EL (cell line): ENCODE measurements at regions not wholly inside any gene's neighbourhood (a gene's known extent, or its start where the extent isn't known, plus 50 kb on each side); places are given as distances from the start of the nearest gene placed in this dataset.

Experiments used
- DNase-seq: peaks from one replicate; pipeline ENCODE4 v3.0.0-alpha.2; 2016

DNA sequence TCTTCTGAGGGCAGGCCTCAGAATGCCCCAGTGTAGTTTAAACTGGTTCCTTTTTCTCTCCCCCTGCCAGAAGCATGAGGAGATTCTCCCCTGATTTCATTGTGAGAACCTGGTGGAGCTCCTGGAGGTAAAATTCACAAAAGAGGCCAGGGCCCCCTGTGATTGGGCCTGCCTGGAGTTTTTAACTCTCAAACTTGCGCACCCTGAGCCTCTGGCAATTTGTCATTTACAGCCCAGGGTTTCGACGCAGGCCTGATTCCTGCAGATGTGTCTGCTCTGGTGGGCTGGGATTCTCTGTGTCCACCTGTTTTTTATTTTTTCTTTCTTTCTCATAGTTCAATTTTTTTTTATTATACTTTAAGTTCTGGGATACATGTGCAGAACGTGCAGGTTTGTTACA lies 157.9 kb downstream of the ASB1 start:
- DNase-seq: no peak

DNA sequence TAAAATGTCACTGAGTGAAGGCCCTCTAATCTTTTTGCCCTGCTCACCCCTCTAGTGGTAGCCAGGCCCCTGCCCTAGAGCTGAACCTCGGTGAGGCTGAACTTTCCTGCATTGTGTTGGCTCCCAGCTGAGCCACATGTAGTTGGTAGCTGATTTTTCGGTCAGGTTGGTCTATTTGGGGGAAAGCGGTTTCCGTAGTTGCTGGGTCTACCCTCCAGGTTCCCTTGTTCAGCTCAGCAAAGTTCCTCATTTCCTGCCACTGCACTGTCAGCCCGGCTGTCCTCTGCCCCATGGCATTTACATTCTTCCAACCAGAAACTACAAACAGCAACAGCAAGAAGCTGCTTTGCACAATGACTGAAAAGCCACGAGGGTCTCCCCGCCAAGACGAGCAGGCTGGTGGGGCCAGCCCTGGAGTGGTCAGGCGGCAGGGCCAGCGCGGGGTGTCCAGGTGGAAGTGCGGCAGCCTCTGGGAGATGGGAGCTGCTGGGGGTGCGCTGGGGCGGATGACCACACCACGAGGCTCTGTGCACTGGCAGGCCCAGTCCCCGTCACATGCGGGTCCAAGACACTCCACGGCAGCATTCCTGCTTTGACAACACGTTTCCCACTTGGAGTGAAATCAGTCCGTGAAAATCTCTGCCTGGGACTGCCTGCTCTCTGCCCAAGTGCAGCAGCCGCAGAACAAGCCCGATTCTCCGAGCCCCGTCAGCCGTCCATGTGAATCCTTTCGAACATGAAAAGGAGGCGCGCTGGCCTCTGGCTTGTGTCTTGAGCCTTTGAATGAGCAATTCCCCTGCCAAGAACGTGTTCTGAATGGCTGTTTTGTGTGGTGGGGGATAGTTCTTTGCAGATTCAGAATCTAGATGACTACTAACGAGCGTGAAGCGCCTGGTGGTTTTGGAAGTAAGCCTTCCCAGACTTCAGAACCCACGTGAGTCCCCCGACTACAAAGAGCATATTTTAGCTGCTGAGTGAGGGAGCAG lies 159.4 kb downstream of the ASB1 start:
- no peak for DNase-seq

DNA sequence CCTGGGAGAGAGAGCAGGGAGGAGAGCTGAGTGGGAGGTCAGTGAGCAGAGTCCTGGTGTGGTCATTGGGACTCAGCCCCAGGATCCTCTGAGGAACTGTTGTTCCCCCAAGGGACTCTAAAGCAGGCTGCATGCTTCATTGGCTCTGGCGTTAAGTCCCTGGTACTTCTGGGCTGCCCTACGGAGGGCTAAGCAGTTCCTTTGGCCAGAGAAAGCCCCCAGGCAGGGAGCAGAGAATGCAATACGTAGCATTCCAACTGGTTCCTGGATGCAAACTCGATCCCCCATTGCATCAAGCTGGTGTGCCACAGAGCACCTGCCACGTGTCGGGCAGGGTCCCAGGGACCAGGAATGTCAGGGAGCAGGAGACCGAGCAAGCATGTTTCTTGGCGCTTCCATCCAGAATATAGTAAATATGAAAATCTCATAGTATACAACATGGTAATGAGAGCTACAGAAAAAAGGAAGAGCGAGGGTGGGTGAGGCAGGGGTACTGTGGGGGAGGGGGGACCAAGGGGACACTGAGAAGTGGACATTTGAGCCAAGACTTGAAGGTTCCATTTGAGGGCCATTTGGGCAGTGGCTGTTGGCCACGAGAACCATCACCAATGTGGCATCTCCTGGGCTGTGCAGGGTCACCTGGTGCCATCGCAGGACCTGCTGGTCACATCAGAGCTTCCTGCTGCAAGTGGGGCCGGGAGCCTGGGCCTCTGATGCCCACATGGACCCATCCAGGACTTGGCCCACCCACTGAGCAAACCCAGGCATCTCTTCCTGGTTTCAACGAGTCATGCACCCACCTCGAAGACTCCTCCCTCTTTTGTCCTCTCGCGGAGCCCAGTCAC lies 160.4 kb downstream of the ASB1 start:
- DNase-seq: no peak

DNA sequence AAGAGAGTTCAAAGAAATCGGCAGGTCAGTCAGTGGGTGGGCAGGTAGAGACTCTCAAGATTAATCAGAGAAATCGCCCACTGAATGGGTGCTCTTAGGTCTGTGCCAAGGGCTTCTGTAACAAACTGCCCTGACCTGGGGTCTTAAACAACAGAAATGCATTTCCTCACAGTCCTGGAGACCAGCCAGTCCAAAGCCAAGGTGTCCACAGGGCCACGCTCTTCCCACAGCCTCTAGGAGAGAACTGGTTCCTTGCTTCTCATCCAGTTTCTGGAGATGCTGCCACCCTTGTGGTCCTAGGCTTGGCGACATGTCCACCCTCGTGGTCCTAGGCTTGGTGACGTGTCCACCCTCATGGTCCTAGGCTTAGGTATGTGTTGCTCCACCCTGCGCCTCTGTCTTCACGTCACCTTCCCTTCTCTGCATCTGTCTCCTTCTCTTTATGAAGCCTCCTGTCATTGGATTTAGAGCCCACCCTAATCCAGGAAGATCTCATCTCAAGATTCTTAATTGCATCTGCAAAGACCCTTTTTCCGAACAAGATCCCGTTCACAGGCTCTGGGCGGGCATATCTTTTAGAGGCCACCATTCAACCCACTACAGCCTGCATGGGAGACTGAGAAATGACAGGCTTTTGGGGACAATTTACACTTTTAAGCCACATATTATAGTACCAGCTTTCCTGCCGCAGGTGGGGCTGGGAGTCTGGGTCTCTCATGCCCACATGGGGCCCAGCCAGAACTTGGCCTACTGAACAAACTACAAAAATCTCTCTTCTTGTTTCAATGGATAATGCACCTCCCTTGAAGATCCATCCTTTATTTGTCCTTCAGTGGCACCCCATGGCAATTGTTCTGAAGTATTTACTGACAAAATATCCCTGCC lies 161.3 kb downstream of the ASB1 start:
- no peak for DNase-seq

DNA sequence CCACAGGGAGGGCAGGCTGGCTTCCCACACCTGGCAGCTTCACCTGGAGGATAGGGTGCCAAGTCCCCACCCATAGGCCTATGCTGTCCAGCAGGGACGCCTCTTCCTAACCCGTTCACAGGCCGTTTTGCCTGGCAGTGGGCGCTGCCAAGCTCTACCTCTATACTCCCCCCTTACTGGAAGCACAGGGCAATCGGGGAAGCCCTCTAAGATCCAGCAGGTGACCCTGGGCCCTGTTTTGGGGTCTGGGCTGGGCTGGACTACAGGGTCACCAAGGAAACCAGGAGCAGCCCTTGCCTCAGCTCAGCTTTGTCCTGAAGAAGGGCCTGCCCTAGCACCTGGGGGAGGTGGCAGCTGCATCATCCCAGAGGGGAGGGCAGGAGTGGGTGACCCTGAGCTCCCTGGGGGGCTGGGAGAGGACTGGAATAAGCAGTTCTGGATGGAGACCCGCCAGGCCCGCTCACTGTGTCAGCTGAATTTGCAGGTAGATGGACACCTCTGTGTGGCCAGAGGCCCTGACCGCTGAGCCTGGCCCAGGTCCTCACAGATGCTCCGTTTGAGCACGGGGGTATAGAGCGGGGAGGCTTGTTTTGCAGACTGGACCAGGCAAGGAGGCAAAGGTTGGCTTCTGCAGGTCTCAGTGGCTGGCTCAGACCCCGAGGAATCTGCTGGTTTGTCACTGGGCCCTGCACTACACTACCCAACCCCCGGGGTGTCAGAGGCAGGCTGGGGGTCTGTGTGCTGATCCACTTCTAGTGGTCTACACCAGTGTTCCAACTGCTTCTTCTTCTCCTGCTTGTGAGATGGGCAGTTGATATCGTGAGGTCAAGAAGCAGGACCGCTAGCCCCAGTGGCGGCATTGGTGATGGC lies 163.1 kb downstream of the ASB1 start:
- no peak for DNase-seq

DNA sequence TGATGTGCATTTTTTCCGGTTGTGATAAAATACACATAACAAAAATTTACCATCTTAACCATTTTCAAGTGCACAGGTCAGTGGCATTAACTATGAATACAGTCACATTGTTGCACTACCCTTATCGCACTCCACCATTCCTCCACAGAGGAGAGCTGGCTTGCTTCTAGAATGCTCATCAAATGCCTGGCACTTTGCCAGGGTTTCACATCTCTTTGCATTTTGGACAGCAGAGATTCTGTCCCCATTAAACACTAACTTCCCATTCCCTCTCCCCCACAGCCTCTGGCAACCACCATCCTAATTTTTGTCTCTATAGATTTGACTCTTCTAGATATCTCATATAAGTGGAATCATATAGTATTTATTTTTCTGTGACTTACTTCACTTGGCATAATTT lies 165.0 kb downstream of the ASB1 start:
- no peak for DNase-seq

DNA sequence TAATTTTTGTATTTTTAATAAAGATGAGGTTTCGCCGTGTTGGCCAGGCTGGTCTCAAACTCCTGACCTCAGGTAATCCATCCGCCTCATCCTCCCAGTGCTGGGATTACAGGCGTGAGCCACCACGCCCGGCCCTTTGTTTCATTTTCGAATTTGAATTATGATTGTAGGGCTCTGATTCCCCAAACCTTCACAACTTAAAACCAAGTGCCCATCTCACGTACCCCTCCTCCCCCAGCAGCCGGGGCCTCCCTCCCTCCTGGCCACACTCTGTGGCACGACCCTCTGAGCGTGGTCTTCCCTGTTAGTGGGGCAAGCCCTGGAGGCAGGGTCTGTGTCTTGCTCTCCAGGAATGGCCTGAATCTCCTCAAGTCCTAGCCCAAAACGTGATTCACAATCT lies 166.5 kb downstream of the ASB1 start:
- no peak for DNase-seq

DNA sequence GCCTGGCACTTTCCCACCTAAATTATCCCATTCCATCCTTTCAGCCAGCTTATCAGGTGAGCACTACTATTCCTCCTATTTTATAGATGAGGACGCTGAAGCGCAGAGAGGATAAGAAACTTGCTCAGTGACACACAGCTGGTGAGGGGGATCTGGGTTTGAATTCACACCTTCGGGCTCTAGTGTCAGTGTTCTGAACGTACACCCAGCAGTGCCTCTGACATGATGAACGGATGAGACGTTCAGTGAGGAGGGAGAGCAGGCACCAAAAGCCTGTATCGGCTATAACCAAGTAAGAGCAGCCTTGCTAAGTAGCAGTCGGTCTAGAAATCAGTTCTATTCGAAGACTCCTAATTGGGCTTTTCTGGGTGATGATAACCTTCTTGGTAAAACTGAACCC lies 167.0 kb downstream of the ASB1 start:
- DNase-seq: no peak

DNA sequence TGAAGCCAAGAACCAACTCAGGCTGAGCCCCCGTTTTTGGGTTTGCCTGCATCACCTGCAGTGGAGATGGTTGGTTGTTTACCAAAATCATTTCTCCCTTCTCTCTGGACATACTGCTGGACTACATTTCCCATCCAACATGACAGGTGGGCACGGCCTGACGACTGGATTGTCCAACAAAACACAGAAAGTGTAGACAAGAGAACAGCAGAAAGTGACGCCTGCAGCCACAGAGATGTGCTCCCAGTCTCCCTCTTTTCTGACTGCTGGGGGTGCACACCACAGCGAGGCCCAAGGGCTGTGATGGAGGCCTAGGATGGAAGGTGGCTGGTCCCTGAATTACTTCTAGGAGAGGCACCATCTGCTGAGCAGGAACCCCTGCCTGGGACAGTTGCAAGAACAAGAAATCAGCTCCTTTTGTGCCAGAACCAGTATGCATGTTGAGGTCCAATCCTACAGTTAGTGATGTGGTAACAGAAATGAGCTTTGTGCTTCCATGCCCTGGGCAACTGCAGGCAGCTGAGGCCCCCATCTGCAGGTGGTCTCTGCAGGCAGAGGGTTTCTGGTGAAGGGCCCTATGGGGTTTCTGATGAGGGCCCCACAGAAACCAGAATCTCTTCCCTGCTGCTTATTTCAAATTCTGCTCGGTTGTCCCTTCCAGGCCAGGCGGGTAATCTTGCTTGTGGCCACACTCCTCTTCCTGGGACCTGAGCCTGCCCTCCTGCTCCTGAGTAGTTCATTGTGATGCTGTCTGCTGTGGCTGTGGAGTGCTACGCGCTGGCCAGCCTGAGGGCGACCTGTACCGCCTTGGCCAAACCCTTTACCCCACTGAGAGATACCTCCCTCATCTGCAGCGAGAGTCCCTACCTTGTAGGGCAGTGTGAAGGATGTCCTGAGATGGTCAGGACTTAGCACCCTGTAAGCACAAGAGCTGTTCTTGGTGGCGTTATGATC lies 168.3 kb downstream of the ASB1 start:
- no peak for DNase-seq

DNA sequence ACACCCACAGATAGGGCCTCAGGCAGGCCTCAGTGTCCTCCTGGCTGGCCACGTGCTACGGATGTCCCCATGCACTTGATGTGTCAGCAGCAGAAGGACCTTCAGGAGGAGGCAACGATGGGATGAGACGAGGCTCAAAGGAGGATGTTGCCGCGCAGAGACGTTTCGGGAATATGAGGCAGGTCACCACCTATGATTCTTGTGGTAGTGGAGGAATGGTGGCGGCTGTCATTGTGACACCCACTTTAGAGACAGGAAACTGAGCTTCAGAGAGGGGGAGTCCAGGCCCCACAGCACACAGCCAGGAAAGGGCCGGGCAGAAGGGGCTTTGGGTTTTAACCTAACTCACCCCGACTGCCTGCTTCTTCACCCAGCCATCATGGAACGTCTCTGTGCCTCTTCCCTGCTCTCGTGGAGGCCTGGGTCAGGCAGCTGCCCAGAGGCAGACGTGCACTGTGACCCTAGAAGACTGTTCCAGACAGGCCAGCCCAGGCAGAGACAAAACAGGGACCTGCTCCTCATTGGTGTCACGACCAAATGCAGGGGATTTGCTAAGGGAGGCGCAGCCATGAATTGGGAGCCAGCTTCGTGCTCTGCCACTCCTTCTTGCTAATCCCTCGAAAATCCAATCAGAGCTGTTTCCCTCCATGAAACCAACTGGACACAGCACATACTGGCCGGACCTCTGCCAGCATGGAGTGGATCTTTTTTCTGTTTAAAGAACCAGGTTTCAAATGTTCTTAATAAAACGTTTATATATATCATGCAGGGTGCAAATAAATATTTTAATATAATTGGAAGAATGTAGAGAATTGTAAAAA lies 169.2 kb downstream of the ASB1 start:
- no peak for DNase-seq

DNA sequence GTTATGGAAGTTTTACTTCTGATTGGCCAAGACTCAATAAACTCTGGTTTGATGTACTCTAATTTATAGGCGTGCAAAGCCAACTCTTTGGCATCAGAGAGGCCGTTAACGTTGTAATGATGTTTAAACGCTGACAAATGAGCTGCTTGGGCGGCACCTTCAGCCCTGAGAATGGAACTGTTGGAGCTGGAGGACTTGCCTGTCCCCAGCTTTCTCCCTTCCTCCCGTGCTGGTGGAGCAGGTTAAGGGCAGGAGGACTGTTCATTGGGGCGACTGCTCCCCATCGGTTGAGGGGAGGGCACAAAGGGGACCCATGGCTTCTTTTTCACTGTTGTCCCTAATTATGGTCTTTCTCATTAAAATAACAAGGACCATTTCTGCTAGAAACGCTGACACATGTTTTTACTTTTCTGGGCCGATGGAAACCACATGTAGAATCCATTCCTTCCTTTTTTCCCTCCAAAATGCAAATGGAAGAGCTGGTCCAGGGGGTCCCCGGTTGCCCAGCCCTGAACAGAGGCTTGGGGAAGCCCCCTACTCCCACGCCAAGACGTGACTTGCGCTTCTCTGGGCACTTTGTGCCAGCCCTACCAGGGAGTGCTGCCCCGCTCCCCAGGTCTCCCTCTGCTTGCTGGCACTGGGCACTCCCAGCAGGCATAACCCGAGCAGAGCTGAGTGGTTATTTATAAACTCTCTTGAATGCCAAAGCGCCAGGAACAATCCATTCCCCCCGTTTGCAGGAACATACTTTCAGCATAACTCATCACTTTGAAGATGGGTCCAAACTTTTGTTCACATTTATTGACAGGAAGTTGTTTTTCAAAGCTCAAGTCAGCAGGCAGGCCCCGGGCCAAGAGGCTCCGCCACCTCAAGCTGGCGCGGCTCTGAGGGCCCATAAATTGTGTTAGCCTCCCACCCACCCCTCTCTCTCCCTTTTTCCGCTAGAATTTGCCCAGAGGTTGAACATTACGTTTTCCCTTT lies 170.1 kb downstream of the ASB1 start:
- DNase-seq: peak; percentile 94

DNA sequence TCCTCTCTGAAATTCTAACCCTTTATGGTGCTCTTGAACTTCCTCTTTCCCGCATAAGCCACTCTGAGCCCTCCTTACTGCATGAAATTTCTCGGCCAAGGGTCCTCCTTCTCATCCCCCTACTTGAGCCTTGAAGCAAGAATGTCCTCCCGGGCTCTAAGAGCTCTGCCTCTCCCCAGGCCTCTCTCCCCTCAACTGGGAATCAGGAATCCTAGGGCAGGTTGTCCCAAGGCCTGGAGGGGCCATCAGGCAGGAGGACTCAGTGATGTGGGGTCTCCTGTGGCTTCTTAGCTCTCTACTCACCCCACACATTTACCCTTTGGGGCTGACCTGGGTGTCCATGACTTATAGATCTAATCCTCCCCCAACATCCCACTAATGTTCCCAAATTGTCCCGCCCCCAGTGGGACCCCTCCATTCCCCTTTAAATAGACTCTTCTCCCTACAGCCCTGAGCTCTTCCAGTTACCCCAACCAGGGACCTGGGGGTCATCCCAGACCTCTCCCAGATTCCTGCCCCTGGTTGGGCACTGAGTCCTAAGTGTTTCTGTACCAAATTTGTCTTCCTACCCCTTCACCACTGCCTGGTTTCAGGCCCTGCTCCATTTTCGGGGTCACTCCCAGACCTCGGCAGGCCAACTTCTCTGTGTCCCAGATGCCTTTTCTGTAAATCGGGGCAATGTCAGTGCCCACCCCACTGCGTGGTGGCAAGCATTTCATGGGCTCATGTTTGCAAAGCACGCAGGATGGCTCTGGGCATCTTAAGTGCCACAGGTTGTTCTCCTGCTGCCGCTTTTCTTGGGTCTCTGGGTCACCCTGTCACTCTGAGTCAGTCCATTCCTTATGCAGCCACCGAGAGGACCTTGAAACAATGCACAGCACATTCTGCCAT lies 171.2 kb downstream of the ASB1 start:
- DNase-seq: peak; percentile 8

DNA sequence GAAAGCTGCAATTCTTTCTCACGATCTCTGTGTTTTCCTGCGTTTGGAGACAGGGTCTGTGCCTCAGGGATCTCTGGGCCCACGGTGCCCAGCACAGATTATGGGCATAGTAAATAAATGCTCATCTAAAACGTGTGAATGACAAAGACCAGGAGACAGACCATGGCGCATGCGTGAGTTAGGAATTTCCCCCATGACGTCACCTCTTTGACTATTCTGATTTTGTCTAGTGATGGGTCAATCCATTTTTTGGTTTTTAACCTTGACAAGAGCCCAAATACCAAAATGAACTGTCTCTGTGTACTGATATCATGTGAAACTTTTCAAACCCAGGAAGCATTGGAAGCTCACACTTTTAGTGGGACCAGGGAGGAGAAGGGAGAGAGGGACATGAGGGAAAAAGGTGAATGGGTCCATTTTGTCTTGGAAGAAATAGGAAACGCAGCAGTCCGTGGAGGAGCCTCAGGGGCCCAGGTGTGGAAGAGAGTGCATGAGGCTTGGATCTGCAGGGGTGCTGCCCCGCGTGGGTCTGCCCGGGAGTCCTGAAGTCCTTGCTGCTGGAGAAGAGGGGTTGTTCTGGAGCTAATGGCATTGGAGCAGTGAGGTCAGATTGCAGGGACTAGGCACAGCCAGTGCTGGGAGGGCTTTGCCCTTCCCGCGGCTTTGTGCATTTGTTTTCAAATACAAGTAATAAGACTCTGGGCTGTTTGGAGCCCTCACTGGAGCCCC lies 172.2 kb downstream of the ASB1 start:
- DNase-seq: no peak

DNA sequence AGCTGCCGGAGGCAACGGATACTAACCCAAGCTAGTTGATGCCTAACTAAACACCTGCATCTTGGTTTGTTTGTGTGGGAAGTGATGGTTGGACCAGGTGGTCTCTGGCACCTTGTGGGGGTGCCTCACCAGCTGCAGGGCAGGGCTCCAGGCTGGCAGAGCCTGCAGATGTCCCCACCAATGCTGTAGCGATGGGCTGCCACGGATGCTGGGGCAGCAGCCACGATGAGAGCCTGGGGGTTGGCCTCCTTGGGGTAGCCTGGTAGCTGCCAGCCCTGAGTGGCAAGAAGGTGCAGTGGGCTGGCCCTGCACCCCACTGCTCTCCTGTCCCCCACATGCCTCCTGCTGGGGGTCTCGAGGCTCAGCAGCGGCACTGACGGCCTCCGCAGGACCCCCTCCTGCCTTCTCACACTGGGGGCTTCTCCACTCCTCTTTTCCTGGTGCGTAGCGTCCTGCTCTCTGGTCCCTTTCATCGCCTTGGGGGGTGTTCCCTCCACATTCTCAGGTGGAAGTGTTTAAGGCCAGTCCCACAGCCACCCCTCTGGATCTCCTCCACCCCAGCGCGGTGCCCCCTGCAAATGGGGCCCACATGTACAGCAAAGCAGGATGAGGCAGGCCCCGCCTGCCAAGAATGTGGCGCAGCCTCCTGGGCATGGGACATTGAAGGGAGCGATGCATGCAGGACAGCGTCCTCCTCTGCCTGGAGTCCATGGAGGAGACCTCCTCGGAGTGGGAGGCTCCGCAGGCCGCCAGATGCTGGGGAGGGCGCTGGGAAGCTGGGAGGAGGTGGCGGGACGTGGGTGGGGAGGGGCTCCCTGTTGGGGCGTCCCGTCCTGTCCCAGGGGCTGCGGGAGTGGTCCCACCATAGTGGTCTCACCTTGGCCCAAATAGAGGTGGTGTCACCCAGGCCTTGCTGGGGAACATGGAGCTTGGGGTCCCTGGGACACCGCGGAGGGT lies 173.1 kb downstream of the ASB1 start:
- DNase-seq: no peak
